ENCODE measurements at regions not wholly inside any gene's neighbourhood (a gene's known extent, or its start where the extent isn't known, plus 50 kb on each side); places are given as distances from the start of the nearest gene placed in this dataset.

GRCh38 chrX:9196961-9197640, 163.2 kb upstream of the FAM9B start:
- DNase-seq: peak; percentile 23

- peak; percentile 19 for DNase-seq
These were observed 170.6 kb upstream of the FAM9B start for GRCh38 chrX:9204560-9204959.

GRCh38 chrX:9205599-9206223, 171.8 kb upstream of the FAM9B start:
- no peak for DNase-seq

GRCh38 chrX:9207142-9207541, 173.2 kb upstream of the FAM9B start:
- no peak for DNase-seq

- no peak for DNase-seq
These were observed 177.3 kb upstream of the FAM9B start for GRCh38 chrX:9211269-9211668.

GRCh38 chrX:9221781-9222180, 187.9 kb upstream of the FAM9B start:
- DNase-seq: no peak

- DNase-seq: no peak
These were observed 188.4 kb upstream of the FAM9B start for GRCh38 chrX:9222299-9222698.

GRCh38 chrX:9227276-9227675, 193.3 kb upstream of the FAM9B start:
- peak; percentile 47 for DNase-seq

- peak; percentile 12 for DNase-seq
These were observed 197.6 kb upstream of the FAM9B start for GRCh38 chrX:9231491-9231890.

- no peak for DNase-seq
These were observed 199.2 kb upstream of the FAM9B start for GRCh38 chrX:9233141-9233540.

- no peak for DNase-seq
These were observed 200.4 kb upstream of the FAM9B start for GRCh38 chrX:9234315-9234714.

- no peak for DNase-seq
These were observed 201.8 kb upstream of the FAM9B start for GRCh38 chrX:9235722-9236121.

- DNase-seq: no peak
These were observed 207.0 kb upstream of the FAM9B start for GRCh38 chrX:9240956-9241355.

GRCh38 chrX:9241427-9241826, 207.5 kb upstream of the FAM9B start:
- DNase-seq: no peak

- DNase-seq: peak; percentile 41
These were observed 215.3 kb upstream of the FAM9B start for GRCh38 chrX:9249051-9249846.

- DNase-seq: no peak
These were observed 212.7 kb upstream of the TBL1X start for GRCh38 chrX:9252182-9252581.

- DNase-seq: no peak
These were observed 211.6 kb upstream of the TBL1X start for GRCh38 chrX:9253211-9253610.

- DNase-seq: no peak
These were observed 207.0 kb upstream of the TBL1X start for GRCh38 chrX:9257718-9258420.

GRCh38 chrX:9258421-9259104, 206.3 kb upstream of the TBL1X start:
- no peak for DNase-seq

- DNase-seq: no peak
These were observed 204.3 kb upstream of the TBL1X start for GRCh38 chrX:9260603-9261002.

- DNase-seq: no peak
These were observed 197.4 kb upstream of the TBL1X start for GRCh38 chrX:9267415-9267814.

- no peak for DNase-seq
These were observed 195.7 kb upstream of the TBL1X start for GRCh38 chrX:9269134-9269533.

All from fibroblast of skin of right biceps (primary cell).